Panc1 (cell line): ENCODE measurements at regions not wholly inside any gene's neighbourhood (a gene's known extent, or its start where the extent isn't known, plus 50 kb on each side); places are given as distances from the start of the nearest gene placed in this dataset.

ENCODE experiments used
- POLR2AphosphoS5 ChIP-seq: IDR thresholded peaks from 2 replicates; pipeline ENCODE4 v1.6.1; 2012; ENCODE audit warnings: mild to moderate bottlenecking, low read depth, low read length, moderate library complexity
- REST ChIP-seq, 2 experiments: IDR thresholded peaks; 2 replicates each; pipeline ENCODE4 v1.6.1; 2011 to 2012; ENCODE audit warnings: low read depth in 2 of 2, control low read depth in 1 of 2, low read length in 1 of 2, mild to moderate bottlenecking in 1 of 2, moderate library complexity in 1 of 2; ENCODE audit not compliant: insufficient read depth in 1 of 2
- SIN3A ChIP-seq: IDR thresholded peaks from 2 replicates; pipeline ENCODE4 v1.6.1; 2012; ENCODE audit warnings: low read depth, mild to moderate bottlenecking, low read length, moderate library complexity, borderline replicate concordance; ENCODE audit not compliant: insufficient read depth
- TCF7L2 ChIP-seq: IDR thresholded peaks from 2 replicates; pipeline ENCODE4 v1.6.1; 2011; ENCODE audit warnings: mild to moderate bottlenecking, low read depth, low read length, inconsistent platforms
- TF ChIP-seq, protein P1 (sequence below): fragments of 450-650 bp; IDR thresholded peaks from 2 replicates; pipeline ENCODE4 v1.5.1; 2017; ENCODE audit warnings: mild to moderate bottlenecking

DNA sequence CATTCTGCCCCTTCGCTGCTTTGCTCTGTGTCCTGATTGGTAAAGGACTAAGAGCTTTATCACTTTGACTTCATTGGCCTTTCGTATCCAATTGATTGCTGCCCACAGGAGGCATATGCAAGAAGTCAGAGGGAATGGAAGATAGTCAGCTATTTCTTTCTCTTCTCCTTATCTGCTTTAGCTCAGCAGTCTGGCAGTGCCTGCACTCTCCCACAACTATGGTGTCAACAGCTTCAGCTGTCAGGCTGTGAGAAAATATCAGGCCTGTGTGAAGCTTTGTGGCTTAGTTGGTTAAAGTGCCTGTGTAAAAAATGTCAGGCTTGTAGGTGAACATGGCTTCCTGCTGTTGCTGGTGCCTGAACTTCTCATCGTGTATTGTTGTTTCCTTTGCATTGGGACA, 243.0 kb downstream of the PCDH17 start:
- TF ChIP-seq, protein P1, sequence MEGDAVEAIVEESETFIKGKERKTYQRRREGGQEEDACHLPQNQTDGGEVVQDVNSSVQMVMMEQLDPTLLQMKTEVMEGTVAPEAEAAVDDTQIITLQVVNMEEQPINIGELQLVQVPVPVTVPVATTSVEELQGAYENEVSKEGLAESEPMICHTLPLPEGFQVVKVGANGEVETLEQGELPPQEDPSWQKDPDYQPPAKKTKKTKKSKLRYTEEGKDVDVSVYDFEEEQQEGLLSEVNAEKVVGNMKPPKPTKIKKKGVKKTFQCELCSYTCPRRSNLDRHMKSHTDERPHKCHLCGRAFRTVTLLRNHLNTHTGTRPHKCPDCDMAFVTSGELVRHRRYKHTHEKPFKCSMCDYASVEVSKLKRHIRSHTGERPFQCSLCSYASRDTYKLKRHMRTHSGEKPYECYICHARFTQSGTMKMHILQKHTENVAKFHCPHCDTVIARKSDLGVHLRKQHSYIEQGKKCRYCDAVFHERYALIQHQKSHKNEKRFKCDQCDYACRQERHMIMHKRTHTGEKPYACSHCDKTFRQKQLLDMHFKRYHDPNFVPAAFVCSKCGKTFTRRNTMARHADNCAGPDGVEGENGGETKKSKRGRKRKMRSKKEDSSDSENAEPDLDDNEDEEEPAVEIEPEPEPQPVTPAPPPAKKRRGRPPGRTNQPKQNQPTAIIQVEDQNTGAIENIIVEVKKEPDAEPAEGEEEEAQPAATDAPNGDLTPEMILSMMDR: no peak
- TF ChIP-seq SIN3A (no peak), POLR2AphosphoS5 (no peak), REST (IDR thresholded peaks at IDR 0.05; ENCODE audit: insufficient read depth in 1 of 2, low read depth in 2 of 2, low read length in 1 of 2) (no peak), TCF7L2 (no peak)
